Kidney capillary endothelial cell (primary cell): ENCODE measurements at regions not wholly inside any gene's neighbourhood (a gene's known extent, or its start where the extent isn't known, plus 50 kb on each side); places are given as distances from the start of the nearest gene placed in this dataset.
"Not testable (repeated sequence)": the region's sequence is repeated elsewhere in the genome, so short reads cannot be mapped to it uniquely, and the experiment has no call there.

Source experiments
- DNase-seq: peaks from one replicate; pipeline ENCODE4 v3.0.0-alpha.2; 2018; ENCODE audit warnings: low spot score

DNA sequence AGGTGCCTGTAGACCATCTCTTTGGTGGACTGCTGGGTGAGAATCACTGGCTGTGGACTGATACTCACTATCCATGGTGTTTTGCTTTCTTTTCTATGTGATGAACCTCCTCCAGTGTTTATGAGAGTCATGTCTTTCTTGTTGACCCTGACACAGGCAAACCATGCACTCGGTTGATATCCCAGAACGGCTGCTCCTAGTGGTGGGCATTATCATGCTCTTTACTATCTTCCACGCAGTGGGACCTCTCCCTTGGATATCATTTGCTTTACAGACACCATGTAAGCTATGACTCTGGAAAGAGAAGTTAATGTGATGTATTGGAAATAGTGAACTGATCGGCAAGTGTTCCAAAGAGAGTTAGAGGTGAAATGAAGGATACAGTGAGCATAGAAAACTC, 1455.6 kb downstream of the BRINP3 start:
- DNase-seq: no peak

DNA sequence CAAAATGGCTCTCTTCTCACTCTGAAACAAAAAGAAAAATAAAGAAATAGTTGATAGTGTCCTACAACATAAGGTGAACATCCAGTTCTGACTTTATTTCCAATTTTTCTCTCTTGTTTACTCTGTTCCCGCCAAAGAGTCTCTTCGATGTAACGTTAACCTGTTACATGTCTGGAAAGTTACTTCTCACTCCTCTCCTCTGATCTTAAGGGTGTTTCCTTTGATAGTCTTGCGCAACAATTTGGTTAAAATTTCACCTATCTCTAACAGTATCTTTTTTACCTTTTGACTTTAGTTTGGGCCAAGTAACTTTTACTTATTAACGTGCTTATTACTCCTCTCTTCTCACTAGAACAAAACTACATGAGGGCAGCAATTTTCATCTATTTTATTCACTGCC, 1450.2 kb downstream of the BRINP3 start:
- no peak for DNase-seq

DNA sequence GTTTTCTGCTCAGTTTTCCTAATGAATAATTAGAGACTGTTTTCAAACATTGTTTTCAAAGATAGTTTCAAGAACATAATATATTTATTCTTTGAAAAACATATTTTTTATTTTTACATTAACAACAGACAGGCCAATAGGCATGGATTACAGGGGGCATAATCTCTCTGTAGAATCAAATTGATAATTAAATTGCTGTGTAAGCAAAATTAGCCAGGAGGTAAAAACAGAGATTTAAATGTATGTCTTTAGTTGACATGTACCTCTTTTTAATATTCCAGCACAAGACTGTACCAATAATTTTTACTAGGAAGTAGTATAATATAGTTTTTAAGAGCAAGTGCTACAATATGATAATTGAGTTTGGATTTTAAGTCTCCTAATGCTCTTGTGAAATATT, 1444.5 kb downstream of the BRINP3 start:
- DNase-seq: no peak

DNA sequence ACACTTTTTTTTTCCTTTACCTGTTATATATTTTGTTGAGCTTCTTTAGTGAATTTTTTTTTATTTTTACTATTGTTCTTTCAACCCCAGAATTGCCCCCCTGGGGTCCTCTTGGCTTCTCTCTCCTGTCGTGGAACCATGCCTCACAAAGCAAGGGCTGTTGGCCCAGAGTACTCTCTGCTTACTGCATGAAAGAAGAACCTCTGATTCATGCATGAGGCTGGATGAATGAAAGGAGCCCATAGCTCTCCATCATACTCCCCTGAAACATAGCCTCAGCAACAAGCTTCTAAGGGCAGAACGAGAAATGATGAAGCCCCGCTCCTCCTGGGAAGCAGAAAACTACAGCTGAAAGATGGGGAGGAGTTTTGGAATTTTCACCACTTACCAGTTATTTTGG, 1441.0 kb downstream of the BRINP3 start:
- DNase-seq: no peak

DNA sequence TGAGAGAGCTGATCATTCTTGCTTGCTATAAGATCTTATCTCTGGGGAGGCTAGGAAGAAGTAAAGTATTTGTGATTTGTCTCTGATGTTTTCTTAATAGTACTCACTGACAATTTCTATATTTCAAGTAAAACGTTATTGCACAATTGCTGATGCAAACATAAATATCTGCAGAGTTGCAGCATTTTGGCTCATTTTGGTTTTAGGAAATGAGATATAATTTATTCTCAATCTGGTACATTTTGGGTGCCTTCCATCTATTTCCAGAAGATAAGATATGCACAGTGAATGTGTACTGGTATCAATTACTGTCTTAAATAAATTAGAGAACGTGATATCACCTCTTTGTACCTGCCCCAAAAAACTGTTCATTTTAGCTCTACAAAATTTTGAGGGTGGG, 1431.5 kb downstream of the BRINP3 start:
- DNase-seq: no peak

DNA sequence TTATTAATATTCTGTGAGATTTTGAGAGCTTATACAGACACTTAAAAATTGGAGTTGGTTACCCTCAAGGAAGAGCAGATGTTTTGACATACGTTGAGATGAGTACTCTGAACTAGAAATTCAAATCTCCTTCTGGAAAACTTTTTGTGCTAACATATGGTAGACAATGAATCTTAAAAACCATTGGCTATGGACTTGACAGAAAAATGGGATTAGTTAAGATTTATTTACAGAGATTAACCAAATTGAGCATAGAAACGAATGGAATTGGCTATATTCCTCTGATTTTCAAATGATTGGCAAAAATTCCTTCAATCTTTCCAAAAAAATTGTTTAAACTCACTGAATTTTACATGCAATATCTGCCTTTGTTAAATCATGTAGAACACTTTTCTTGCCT, 1392.9 kb downstream of the BRINP3 start:
- no peak for DNase-seq

DNA sequence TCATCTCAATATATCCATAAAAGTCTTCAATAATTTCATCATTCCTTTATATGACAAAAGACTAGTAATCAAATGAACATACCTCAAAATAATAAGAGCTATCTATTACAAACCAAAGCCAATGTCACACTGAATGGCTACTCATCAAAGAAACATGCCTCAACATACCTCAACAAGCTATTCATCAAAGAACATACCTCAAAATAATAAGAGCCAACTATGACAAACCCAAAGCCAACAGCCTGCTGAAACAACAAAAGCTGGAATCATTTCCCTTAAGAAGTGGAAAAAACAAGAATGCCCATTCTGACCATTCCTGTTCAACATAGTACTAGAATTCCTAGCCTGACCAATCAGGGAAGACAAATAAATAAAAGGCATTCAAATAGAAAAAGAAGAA, 1373.7 kb downstream of the BRINP3 start:
- DNase-seq: no peak

DNA sequence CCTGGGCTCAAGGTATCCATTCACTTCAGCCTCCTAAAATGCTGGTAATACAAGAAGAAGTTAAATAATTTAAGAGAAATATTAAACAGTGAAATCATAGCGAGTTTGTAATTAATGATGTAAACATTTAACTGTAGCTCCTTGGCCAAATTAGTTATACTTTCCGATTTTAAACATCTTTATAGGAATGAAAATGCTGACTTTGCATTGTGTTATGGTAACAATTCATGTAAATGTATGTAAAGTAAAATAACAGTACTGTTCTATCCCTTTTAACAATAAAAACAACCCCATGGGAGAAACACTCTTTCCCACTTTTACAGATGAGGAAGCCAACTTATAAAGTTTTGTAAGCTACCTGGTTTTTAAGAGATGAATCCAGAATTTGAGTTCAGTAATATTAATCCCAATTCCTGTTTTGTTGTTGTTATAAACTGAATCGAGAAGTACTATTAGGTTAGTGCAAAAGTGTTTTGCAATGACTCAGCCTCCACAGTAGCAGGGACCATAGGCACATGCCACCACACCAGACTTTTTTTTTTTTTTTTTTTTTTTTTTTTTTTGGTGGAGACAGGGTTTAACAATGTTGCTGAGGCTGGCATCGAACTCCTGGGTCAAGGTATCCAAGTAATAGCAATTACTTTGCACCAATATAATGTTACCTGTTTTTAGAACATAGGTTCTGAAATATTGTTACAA, 1360.4 kb downstream of the BRINP3 start:
- DNase-seq: no peak

DNA sequence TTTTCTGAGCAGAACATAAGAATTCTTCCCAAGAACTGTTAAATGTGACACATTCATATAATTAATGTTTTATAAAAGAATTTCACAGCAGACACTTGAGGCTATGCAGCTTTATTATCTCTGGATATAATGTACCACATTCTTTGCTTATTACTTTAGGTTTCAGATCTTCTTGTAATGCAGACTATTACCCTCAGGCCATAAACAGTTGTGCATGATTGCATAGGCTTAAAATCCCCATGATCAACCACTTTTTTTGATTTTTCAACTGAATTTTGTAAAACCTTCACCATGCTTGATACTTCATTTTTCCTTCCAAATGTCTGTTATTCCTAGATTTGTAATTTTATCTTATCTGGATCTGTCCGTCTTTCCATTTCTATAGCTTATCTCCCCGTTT, 1355.7 kb downstream of the BRINP3 start:
- no peak for DNase-seq

DNA sequence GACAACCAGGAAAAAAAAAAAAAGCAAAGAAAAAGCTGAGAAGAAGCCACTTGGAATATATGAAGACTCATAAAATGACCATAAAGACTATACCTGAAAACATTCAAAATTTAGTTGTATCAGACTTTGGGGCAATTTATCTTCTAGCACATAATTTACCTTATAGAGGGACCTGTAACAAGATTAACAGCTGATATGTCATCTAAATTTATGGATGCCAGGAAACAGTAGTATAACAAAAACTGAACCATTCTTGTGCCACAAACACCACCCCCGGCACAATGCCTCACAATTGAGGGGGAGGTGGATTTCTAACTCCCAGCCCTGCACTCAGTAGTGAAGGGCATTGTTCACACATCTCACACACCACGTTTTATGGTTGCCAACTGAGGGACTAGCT, 1352.0 kb downstream of the BRINP3 start:
- DNase-seq: no peak

DNA sequence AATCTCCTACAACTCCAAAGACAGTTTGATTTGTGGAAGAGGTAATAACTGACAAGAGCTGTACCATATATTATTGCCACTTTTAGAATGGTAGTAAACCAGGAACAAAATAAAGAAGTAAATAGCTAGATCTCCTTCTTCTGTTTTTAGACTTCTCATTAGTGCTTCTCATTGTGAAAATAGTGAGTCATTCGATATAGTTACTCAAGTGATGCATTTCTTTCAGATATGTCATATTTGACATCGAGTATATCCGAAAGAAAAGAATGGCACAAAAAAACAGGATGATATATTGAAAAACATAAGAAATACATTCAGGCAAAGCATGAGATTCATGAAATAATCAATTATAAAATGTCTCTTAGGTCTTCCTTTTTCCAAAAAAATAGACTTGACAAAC, 1346.1 kb downstream of the BRINP3 start:
- DNase-seq: no peak

DNA sequence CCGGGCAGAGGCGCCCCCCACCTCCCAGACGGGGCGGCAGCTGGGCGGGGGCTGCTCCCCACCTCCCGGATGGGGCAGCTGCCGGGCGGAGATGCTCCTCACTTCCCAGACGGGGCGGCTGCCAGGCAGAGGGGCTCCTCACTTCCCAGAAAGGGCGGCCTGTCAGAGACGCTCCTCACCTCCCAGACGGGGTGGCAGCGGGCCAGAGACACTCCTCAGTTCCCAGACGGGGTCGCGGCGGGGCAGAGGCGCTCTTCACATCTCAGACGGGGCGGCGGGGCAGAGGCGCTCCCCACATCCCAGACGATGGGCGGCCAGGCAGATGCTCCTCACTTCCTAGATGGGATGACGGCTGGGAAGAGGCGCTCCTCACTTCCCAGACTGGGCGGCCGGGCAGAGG, 1337.9 kb downstream of the BRINP3 start:
- not testable (repeated sequence) for DNase-seq

DNA sequence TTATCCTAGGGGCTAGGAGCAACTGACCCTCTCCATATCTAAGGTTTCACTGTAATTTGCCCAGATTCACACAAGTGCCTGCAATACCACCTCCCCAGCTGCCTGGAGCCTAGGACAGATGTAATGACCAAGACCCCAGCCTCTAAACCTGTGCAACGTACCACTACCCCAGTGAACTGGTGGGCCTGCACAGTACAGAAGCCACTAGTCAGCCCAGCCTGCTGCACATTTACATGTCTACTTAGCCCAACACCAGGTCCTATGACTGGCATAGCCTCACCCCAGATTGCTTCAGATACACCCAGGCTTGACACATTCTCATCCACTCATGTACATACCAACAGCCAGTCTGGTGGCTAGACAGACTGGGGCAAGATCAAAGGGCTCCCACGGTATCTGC, 1336.6 kb downstream of the BRINP3 start:
- DNase-seq: no peak

DNA sequence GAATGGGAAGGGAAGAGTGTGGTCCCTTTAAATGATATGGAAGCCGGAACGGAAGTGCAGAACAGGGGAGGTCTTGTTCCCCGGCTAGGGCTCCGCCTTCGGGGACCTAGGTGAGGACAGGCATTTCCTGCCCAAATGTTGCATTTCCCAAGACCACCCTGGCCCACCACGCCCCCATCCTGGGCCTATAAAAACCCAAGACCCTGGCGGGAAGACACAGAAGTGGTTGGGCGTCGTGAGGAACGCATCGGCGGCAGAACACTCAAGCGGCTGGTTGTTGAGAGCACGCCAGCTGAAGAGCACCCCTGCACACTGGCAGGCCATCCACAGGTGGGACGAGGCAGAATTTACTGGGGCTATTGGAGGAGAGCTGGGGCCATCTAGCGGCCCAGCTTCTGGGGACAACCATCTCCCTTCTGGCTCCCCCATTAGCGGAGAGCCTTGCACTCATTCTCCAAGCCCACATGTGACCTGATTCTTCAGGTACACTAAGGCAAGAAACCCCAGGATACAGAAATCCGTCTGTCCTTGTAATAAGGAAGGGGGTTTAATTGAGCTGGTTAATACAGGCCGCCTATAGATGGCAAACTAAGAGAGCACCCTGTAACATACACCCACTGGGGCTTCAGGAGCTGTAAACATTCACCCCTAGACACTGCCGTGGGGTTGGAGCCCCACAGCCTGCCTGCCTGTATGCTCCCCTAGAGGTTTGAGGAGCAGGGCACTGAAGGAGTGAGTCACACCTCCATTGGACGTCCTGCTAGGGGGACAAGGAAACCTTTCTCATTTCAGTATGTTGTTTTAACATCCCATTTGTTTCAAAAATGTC, 1327.9 kb downstream of the BRINP3 start:
- no peak for DNase-seq

DNA sequence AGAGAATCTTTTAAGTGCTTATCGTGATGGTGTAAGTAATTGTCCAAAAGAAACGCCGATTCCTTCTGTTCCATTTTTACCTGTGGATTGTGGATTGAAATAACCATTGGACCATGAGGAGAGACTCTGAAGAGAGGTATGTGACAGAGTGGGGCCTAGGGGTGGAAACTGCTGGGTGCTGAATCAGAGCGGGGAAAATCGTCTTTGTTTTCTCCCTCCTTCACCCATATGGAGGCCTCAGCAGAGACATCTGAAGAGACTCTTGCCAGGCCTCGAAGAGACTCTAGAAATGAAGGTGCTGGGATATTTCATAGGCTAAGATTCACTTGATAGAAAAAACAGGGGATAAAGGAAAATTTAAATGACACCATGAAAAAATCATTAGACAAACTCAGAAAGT, 1327.0 kb downstream of the BRINP3 start:
- DNase-seq: no peak

DNA sequence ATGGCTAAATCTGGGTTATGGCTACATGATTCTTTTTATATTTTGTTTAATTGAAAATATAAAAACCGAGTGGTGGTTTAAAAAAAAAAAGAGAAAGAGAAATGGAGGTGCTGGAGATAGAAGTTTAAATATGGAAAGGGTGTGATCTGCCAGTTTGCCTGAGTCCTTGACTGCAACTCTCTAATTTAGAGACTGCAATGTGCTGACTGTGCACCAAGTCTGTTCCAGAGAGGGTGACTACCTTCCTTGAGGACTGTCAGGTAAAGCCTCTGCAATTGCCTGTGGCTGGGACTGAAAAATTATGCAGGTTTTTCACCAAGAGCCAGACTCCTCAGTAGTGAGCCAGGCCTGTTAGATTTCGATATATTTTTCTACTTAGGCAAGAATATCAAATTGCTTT, 1326.3 kb downstream of the BRINP3 start:
- no peak for DNase-seq

DNA sequence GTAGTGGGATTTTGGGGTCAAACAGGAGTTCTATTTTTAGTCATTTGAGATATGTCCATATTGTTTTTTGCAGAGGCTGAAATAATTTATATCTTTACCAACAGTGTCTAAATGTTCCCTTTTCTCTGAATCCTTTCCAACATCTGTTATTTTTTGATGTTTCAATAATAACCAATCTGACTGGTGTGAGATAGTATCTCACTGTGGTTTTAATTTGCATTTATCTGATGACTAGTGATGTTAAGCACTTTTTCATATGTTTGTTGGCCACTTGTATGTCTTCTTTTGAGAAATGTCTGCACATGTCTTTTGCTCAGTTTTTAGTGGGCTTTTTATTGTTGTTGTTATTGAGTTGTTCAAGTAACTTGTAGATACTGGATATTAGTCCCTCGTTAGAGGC, 1325.0 kb downstream of the BRINP3 start:
- DNase-seq: no peak

DNA sequence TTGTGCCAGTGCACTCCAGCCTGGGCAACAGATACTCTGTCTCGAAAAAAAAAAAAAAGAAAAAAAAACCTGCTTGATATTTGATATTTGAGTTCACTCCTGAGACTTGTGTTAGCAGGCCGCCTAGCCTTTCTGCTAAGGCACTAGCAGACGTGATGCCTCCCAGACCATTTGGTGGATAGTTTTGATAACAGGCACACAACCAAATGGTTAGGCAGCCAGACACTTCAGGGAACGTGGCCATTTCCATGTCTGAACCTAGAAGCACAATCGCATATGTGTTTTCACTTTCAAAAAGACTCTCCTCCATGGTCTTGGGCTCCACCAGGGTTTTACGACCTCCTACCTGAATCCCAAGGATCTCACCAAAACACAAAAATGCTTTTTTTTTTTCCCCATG, 1319.5 kb downstream of the BRINP3 start:
- no peak for DNase-seq

DNA sequence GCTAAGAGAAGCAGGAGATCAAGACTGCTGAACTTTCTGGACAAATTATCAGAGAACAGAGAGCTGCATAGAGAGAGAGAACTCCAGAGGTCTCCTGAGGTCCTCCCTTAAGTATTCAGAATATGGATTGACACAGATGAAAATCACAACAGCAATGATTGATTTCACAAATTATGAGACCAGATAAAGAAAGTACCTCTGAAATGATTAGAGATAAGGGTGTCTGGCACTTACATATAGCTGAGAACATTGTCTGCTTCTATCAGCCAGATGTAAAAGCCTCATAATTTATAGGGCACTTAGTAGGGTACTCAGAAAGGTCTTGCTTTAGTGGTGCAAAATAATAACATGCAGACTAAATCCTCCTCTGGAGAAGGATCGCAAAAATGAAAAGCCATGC, 1301.8 kb downstream of the BRINP3 start:
- no peak for DNase-seq

DNA sequence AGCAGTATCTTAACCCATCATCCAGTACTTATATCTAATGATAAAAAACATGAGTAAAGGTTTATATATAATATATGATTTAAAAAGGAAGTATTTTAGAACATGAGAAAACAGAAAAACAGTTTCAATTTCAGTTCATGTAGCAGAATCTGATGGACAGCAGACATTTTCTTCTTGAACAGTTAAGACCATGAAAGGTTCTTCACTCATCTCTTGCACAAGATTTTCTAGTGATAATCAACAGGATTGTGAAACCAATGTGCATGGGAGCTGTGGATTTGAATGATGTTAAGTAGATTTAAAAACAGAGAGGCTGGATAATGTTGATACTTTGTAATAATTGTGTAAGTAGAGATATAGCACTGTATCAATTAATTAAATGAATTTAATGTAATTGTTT, 1297.6 kb downstream of the BRINP3 start:
- no peak for DNase-seq

DNA sequence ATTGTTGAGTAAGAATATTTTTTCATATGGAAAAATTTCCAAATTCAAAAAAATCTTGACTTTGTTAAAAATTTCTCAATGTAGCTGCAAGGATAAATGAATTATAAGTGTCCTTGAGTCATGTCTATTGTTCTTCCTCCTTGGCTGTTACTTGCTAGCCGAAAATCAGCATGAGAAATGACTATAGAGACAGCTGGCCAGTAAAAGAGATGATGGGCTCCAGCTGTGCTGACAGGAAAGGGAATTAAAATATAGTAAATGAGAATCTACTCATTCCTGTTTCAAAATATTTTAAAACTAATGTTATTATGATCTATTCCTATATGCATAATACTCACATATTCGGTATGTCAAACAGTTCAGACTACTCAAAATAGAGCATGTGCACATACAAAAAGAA, 1292.6 kb downstream of the BRINP3 start:
- no peak for DNase-seq

DNA sequence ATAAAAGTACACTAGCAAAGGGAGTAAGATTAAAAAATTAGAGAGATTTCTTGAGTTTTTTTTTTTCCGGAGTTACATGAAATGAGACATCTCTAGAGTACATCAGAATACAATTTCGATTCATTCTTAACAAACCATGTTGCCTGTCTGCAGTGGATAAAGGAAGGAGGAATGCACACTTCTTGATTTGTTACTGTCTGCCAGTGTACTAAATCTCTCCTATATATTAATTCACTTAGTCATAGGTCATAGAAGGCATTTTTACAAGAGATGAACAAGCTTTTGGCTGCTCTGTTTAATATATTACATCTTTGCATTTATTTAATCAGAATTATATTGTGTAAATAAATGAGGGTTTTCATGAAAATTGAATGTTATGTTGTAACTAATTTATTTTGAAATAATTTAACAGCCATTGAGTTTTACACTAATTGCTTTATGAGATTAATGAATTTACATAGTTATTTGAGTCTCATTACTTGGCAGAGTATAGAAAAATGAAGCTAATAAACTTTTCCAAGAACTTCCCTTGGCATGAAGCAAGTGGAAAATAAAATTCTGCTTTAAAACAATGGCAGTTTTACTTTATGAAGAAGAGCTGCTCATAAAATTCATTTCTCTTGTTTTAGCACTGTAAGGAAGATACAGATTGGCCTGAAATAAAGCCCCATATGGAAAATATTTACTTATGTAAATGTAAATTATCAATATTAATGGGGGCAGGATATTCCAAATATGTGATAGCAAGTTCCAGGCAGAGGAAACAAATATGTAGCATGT, 1284.7 kb downstream of the BRINP3 start:
- DNase-seq: no peak

DNA sequence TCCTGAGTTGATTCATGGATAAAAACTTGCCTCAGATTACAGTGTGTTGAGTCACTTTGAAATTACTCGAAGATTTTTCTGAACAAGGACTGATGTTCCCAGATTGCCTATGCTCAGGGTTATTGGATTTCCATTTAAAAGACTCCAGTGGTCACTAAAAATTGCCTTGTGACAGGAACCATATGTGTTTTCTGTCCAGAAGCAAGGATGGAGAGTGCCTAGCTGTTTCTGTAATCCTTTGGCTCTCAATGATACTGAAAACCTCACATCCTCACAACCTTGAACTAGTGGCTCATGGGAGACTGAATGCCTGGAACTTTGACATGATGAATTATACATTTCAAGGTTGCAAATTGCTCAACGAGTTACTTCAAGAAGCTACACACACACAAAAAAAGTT, 1271.8 kb downstream of the BRINP3 start:
- no peak for DNase-seq
